ENCODE measurements at regions not wholly inside any gene's neighbourhood (a gene's known extent, or its start where the extent isn't known, plus 50 kb on each side); places are given as distances from the start of the nearest gene placed in this dataset.

GRCh38 chr2:34828481-34828880 is 1229.4 kb upstream of the FAM98A start:
- TF ChIP-seq REST (IDR thresholded peaks at IDR 0.05): no peak
- TF ChIP-seq CTCF (IDR thresholded peaks at IDR 0.05; ENCODE audit: low read depth, low read length, missing input control): no peak
- TF ChIP-seq FOXA1 (IDR thresholded peaks at IDR 0.05): no peak
- TF ChIP-seq GABPA (IDR thresholded peaks at IDR 0.05 in 1 of 2, conservative IDR thresholded peaks at IDR 0.05 in 1 of 2): no peak
